GM12801 (cell line): ENCODE measurements at regions not wholly inside any gene's neighbourhood (a gene's known extent, or its start where the extent isn't known, plus 50 kb on each side); places are given as distances from the start of the nearest gene placed in this dataset.

Source experiments
- TF ChIP-seq, protein P1 (sequence below): IDR thresholded peaks from one replicate; pipeline ENCODE4 v1.5.1; 2011; ENCODE audit warnings: control low read depth; ENCODE audit not compliant: insufficient read length; ENCODE audit errors: extremely low read depth

DNA sequence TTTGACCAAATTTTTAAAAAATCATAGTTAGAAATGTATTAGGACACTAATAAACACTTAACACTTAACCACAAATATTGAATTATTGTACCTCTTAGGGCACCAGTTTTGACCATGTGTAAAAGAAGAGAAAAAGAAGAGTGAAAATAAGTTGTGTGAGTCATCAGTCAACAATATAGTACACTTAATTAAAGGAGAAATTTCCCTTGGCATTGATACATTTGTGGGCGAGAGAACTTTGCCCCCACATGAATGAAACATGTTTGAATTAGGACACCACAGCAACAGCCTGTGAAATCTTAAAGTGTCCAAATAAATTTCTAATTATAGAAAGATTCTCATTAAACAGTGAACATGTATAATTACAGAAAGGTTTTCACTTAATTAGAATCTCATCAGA, 1292.8 kb upstream of the TENM3 start:
- TF ChIP-seq, protein P1, sequence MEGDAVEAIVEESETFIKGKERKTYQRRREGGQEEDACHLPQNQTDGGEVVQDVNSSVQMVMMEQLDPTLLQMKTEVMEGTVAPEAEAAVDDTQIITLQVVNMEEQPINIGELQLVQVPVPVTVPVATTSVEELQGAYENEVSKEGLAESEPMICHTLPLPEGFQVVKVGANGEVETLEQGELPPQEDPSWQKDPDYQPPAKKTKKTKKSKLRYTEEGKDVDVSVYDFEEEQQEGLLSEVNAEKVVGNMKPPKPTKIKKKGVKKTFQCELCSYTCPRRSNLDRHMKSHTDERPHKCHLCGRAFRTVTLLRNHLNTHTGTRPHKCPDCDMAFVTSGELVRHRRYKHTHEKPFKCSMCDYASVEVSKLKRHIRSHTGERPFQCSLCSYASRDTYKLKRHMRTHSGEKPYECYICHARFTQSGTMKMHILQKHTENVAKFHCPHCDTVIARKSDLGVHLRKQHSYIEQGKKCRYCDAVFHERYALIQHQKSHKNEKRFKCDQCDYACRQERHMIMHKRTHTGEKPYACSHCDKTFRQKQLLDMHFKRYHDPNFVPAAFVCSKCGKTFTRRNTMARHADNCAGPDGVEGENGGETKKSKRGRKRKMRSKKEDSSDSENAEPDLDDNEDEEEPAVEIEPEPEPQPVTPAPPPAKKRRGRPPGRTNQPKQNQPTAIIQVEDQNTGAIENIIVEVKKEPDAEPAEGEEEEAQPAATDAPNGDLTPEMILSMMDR, result no peak

DNA sequence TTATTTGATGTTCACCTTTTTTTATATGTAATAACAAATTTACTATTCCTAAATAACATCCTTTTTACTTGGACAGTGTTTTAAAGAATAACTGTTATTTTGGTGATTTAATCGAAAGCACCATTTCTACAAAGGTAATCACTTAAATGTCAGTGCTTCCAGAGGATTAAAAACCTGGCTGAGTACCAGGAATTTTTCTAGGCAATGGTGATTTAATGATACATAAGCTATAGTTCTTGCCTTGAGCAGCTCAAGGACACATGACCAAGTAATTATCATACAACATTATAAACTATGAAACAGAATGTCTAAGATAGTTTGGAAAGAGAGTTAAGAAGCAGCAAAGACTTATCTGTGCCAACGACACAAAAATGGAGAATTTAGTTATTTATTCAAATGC, 1291.9 kb upstream of the TENM3 start:
- TF ChIP-seq, protein P1, result no peak

DNA sequence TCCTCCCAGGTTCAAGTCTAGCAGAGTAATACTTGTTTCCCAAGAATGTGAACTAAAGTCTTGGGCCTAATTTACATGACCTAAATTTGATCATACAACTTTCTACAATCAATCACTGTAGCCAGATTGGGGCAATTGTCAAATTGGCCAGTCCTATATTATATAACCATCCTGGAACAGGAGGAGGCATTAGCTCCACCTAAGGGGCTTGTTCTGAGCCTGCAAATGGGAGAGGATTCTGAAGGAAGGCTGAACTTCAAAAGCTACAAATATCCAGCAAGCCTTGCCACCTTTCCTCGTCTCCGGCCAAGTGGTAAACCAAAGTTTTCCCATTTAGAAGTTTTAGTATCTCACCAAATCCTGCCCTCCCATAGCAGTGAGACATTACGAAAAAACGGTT, 1289.6 kb upstream of the TENM3 start:
- TF ChIP-seq, protein P1, result no peak

DNA sequence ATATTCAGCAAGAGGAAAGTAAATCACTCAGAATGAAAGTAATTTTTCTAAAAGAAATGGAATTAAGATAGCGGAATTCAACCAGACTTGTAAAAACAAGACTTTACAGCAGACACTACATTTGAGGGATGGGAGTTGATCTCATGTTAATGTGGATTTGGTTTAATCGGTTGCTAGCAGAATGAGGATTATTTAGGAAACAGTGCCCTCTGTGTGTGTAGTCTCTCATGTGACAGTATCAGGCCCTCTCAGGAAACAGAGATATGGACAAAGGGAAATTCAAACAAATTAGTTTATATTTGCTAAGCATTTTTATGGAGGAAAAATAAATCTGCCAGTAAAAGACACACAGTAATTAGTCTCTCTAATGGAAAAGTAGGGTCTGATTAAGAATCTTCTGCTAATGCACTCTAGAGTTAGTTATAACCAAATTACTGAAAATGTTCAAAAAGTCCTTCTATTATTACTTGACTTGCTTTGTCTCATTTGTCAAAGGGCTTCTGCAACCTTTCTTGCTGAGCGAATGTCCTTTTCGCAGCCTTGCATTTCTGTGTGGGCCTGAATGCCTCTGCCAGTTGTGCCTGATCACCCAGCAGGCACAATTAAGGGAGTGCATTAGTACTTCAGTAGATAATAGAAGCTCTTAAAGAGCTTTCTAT, 1282.3 kb upstream of the TENM3 start:
- TF ChIP-seq, protein P1, result no peak

DNA sequence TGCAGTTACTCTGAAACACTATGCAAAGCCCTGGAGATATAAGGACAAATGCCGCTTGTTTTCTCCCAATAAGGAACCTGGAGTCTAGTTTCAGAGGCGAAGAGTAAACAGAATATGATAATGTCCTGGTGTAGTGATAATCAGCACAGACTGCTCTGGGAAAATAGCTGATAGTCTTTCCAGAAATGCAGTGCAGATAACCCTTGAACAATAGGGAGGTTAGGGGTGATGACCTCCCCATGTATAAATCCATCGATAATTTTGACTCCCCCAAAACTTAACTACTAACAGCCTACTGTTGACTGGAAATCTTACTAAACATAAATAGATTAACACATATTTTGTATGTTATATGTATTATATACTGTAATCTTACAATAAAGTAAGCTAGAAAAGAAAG, 1280.9 kb upstream of the TENM3 start:
- TF ChIP-seq, protein P1, result no peak

DNA sequence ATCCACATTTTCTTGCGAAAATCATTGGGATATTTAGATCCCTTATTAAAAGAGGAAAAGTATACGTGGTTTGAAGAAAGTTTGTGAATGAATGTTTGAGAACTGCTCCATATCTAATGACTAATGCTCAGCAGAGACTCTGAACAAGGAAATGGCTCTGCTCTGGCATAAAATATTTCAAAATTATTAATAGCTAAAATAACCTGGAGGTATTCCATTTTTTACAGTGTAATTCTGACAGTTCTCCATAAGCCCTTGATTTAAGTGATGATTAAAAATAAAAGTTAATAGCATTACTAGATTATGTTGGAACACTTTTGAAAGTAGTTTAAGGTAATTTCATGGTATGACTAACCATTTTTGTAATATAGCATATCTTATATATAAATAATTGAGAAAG, 1276.9 kb upstream of the TENM3 start:
- TF ChIP-seq, protein P1, result no peak

DNA sequence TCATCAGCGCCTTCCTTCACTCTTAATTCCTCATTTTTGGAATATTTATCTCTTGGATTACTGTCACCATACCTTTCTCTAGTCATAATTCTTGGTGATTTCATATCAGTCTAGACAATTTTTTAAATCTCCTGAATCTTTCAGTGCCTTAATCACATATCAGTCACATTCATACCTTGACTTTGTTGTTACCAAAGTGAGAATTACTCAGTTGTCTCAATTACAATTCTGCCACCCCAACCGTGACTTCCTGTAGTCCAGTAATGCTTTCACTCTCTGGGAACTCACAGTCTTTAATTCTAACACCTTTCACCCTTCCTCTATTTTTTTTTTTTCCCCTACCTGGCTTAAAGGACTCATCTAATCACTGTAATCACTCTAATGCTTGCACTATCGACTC, 1275.3 kb upstream of the TENM3 start:
- TF ChIP-seq, protein P1, result no peak
